Stimulated activated naive CD8-positive, alpha-beta T cell treated with anti-CD3 and anti-CD28 coated beads, Interleukin-15, Interleukin-2, amounts not matched to agents 100 ng/mL and 50 ng/mL, for 24 hours (primary cell): ENCODE measurements at regions not wholly inside any gene's neighbourhood (a gene's known extent, or its start where the extent isn't known, plus 50 kb on each side); places are given as distances from the start of the nearest gene placed in this dataset.
"Not testable (repeated sequence)": the region's sequence is repeated elsewhere in the genome, so short reads cannot be mapped to it uniquely, and the experiment has no call there.

Source experiments
- H3K27ac Mint-ChIP-seq: one replicate; pipeline ENCODE4 v1.8.0; 2021; ENCODE audit warnings: mild to moderate bottlenecking, mixed read lengths
- H3K27me3 Mint-ChIP-seq: one replicate; pipeline ENCODE4 v1.8.0; 2021; ENCODE audit warnings: mixed read lengths
- H3K36me3 Mint-ChIP-seq: one replicate; pipeline ENCODE4 v1.8.0; 2021; ENCODE audit warnings: low read depth, mixed read lengths
- H3K4me1 Mint-ChIP-seq: one replicate; pipeline ENCODE4 v1.8.0; 2021; ENCODE audit warnings: low read depth, mixed read lengths
- H3K4me3 Mint-ChIP-seq: one replicate; pipeline ENCODE4 v1.8.0; 2021; ENCODE audit warnings: mild to moderate bottlenecking, mixed read lengths
- H3K9me3 Mint-ChIP-seq: one replicate; pipeline ENCODE4 v1.8.0; 2021; ENCODE audit warnings: mixed read lengths

DNA sequence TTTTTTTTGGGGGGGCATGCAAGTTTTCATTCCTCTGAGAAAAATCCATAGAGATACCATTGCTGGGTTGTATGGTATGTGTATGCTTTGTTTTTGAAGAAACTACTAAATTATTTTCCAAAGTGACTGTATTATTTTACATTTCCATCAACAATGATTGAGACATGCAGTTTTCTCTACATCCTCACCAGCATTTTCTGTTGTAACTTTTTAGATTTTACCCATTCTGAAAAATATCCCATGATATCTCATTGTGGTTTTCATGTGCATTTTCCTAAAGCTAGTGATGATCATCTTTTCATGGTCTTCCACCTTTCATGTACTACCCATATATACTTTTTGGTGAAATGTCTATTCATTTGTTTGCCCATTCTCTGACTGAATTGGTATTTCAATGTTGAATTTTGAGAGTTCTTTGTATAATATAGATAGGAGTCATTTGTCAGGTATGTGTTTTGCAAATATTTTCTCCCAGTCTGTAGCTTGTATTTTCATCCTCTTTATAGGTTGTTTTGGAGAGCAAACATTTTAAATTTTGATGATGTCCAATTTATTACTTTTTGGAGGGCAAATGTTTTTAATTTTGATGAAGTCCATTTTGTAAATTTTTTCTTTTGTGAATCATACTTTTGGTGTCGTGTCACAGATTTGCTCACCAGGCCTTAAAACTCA lies 827.5 kb upstream of the CITED2 start:
- no peaks in the 10 kb centered on the region for H3K4me1 Mint-ChIP-seq
- H3K27me3 Mint-ChIP-seq, result no peaks in the 10 kb centered on the region
- H3K27ac Mint-ChIP-seq, result no peak overlapping the region
- H3K9me3 Mint-ChIP-seq, result no peaks in the 10 kb centered on the region
- H3K36me3 Mint-ChIP-seq, result no peaks in the 10 kb centered on the region
- H3K4me3 Mint-ChIP-seq, result no peak overlapping the region

DNA sequence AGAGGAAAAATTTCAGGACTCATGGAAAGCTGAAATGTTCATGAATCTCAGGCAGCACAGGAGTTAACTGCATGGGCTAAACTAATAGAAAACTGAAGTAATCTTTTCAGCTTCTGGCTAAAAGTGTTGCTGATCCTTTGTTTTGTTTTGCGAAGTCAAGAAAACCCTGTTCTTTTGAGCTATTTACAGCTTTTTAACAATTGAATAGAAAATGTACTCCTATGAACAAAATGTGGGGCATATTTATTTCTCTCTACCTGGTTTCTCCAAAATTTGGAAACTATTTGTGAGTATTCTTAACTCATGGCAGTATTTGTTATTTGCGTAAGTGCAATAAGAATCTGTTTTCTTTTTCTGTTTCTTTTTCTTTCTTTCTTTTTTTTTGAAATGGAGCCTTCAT lies 818.8 kb upstream of the CITED2 start:
- no peaks in the 10 kb centered on the region for H3K36me3 Mint-ChIP-seq
- no peak overlapping the region for H3K4me3 Mint-ChIP-seq
- peaks cover 3% of the 10 kb centered on the region for H3K27me3 Mint-ChIP-seq
- no peak overlapping the region for H3K27ac Mint-ChIP-seq
- no peaks in the 10 kb centered on the region for H3K4me1 Mint-ChIP-seq
- peaks cover 15% of the 10 kb centered on the region for H3K9me3 Mint-ChIP-seq

DNA sequence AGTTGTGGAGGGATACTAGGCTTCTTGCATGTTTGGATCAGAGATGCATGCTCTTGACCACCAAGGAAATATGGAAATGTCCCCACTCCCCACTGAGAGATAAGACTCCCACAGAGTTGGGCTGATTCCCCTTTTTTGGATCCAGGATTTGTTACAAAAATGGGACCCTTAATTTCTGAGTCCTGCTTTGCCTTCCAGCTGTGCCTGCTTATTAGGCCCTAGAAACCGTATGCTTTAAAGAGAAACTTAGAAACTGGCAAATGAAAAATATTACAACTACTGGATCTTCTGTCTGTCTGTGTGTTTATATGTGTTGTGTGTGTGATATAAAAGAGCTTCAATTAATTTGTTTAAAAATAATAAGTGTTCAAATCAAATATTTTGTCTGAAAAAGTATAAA lies 817.6 kb upstream of the CITED2 start:
- Mint-ChIP-seq H3K4me3 (no peak overlapping the region), H3K36me3 (no peaks in the 10 kb centered on the region), H3K27ac (no peak overlapping the region), H3K27me3 (peaks cover 3% of the 10 kb centered on the region), H3K4me1 (no peaks in the 10 kb centered on the region), H3K9me3 (peaks cover 15% of the 10 kb centered on the region)

DNA sequence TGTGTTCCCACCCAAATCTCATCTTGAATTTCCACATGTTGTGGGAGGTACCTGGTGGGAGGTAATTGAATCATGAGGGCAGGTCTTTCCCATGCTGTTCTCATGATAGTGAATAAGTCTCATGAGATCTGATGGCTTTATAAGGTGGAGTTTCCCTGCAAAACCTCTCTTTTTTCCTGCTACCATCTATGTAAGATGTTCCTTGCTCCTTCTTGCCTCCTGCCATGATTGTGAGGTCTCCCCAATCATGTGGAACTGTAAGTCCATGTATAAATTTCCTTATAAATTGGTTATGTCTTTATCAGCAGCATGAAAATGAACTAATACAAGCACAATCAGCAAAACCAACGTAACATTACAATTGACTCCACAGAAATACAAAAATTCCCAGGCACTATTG lies 814.8 kb upstream of the CITED2 start:
- not testable (repeated sequence) for H3K36me3 Mint-ChIP-seq, H3K4me3 Mint-ChIP-seq, H3K27me3 Mint-ChIP-seq, H3K4me1 Mint-ChIP-seq, H3K27ac Mint-ChIP-seq
- H3K9me3 Mint-ChIP-seq, result peaks cover 11% of the 10 kb centered on the region

DNA sequence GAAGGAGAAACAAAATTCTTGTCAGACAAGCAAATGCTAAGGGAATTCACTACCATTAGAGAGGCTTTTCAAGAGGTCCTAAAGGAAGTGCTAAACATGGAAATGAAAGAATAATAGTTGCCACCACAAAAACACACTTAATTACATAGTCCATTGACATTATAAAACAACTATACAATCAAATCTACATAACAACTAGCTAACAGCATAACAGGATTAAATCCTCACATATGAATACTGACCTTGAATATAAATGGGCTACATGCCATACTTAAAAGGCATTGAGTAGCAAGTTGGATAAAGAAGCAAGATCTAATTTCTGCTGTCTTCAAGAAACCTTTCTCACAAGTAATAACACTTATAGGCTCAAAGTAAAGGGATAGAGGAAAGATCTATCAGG lies 811.5 kb upstream of the CITED2 start:
- H3K9me3 Mint-ChIP-seq, result peaks cover 4% of the 10 kb centered on the region
- H3K4me3 Mint-ChIP-seq, result no peak overlapping the region
- H3K27ac Mint-ChIP-seq, result no peak overlapping the region
- H3K4me1 Mint-ChIP-seq, result no peaks in the 10 kb centered on the region
- H3K27me3 Mint-ChIP-seq, result no peaks in the 10 kb centered on the region
- no peaks in the 10 kb centered on the region for H3K36me3 Mint-ChIP-seq

DNA sequence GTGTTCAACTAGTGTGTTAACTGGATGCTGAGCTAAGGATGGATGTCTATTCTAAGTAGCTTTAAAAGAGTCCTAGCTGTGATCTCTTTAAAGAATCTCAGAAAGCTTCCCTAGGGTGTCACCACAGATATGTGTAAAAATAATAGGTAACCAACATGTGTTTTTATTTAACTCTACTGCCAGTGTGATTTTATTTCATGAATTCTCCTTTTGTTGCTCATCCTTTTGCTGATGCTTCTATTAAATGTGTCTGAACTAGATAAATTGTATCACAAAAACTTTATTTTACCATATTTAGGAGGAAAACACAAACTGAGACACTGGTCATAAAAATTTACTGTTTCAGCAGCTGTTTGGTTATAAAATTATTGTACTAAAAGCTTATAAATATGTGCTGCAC lies 809.4 kb upstream of the CITED2 start:
- Mint-ChIP-seq H3K36me3 (no peaks in the 10 kb centered on the region), H3K4me1 (no peaks in the 10 kb centered on the region), H3K9me3 (no peaks in the 10 kb centered on the region), H3K27ac (no peak overlapping the region), H3K4me3 (no peak overlapping the region), H3K27me3 (no peaks in the 10 kb centered on the region)

DNA sequence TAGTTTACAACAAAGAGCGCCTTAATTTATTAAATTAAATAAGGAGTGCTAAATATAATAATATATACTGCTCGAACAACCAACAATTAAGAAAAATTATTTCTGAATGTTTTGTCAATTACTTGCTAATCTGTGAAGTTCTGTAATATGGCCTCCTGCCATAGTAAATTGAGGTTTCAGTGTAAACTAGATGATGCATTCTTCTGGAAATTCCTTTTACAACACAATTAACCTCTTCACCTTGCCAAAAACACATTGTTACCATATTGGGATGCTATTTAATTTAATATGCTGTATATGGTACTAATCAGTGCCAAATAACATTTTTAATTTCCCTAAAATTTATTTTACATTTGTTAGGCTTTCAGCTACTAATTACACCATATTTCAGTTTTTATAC lies 808.4 kb upstream of the CITED2 start:
- no peaks in the 10 kb centered on the region for H3K4me1 Mint-ChIP-seq
- no peaks in the 10 kb centered on the region for H3K36me3 Mint-ChIP-seq
- H3K27me3 Mint-ChIP-seq, result no peaks in the 10 kb centered on the region
- no peaks in the 10 kb centered on the region for H3K9me3 Mint-ChIP-seq
- no peak overlapping the region for H3K4me3 Mint-ChIP-seq
- no peak overlapping the region for H3K27ac Mint-ChIP-seq

DNA sequence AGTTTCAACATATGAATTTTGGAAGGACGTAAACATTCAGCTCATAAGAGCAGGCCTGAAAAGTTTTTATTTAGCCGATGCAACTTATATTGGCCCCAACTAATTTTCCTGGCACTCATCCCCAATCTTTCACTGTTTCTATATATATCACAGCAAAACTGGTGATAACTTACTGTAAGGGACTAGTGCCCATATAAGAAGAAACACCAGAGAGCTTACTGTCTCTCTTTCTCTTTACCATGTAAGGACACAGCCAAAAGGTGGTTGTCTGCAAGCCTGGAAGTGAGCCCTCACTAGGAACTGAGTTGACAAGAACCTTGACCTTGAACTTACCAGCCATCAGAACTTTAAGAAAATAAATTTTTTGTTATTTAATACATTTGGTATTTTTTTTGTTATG lies 807.4 kb upstream of the CITED2 start:
- no peaks in the 10 kb centered on the region for H3K36me3 Mint-ChIP-seq

DNA sequence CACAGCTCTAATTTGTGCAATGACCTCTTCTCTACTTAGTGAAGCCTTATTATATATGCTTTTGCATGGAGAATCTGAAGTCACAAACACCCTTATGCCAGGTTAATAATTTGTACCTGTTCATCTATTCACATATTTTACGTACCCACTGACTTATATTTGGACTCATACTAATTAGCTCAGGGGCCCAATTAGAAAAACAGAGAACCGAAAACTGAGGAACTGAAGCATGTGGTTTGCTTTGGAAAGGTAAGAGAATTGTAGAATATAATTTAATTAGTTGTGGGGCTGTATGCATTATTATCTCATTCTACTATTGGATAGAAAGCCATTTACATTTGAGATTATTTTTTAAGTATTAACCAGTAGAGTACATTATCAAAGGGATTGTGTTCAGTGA lies 805.9 kb upstream of the CITED2 start:
- Mint-ChIP-seq H3K36me3 (no peaks in the 10 kb centered on the region), H3K27me3 (no peaks in the 10 kb centered on the region), H3K27ac (no peak overlapping the region), H3K4me3 (no peak overlapping the region), H3K4me1 (no peaks in the 10 kb centered on the region), H3K9me3 (no peaks in the 10 kb centered on the region)

More for the DNA sequence above, 807.4 kb upstream of the CITED2 start:
- Mint-ChIP-seq H3K4me3 (no peak overlapping the region), H3K4me1 (no peaks in the 10 kb centered on the region), H3K9me3 (no peaks in the 10 kb centered on the region), H3K27me3 (no peaks in the 10 kb centered on the region), H3K27ac (no peak overlapping the region)

DNA sequence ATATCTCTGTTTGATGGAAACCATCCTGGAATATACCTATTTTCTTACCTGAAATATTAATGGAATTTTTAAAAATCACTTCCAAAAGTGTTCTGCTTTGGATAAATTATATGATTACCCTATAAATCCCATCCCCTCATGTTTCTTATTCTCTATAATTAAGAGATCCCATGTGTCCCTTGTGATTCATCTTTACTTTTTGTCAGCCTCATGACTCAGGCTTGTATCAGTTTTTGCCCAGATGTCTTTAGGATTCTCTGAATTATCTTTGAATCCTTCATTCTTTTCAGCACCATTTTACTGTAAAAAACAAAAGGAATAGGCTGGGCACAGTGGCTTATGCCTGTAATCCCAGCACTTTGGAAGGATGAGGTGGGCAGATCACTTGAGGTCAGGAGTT lies 804.5 kb upstream of the CITED2 start:
- no peaks in the 10 kb centered on the region for H3K36me3 Mint-ChIP-seq
- no peaks in the 10 kb centered on the region for H3K9me3 Mint-ChIP-seq
- H3K27ac Mint-ChIP-seq, result no peak overlapping the region
- no peak overlapping the region for H3K4me3 Mint-ChIP-seq
- H3K27me3 Mint-ChIP-seq, result no peaks in the 10 kb centered on the region
- no peaks in the 10 kb centered on the region for H3K4me1 Mint-ChIP-seq

DNA sequence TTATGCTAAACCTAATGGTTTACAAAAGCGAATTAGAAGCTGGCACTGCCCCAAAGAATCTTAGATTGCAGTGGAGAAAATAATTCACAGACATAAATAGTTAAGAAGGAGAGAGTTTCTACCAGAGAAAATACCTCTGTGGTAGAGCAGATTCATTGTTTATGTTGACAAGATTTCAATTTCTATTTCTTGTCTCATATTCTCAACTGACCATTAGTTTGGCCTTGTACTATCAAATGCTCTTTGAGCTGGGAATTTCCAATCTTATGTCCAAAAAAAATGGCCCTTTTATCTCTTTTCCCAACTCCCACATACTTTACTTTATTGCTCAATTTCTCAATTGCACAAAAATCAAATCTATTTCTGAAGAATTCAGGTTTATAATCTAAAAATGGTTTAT lies 804.1 kb upstream of the CITED2 start:
- no peaks in the 10 kb centered on the region for H3K4me1 Mint-ChIP-seq
- H3K36me3 Mint-ChIP-seq, result no peaks in the 10 kb centered on the region

DNA sequence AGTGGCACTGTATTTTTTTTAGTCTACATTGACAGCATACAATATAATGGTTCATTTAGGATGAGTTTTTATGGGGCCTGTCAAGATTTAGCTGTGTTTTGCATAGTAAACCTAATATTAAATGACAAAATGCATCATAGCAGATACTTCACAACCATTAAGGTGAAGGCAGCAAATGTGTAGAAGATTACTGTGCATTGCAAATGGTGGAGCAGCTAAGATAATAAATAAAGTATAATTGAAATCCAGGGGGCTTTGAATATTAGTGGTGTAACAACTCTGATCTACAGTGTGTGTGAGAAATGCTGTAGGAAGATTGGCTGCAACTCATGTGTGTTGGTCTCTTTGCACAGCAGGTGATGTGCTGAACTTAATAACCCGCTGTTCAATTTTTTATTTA lies 801.9 kb upstream of the CITED2 start:
- Mint-ChIP-seq H3K27ac (no peak overlapping the region), H3K27me3 (no peaks in the 10 kb centered on the region), H3K4me1 (no peaks in the 10 kb centered on the region), H3K36me3 (no peaks in the 10 kb centered on the region), H3K4me3 (no peak overlapping the region), H3K9me3 (peaks cover 10% of the 10 kb centered on the region)

More for the DNA sequence above, 804.1 kb upstream of the CITED2 start:
- Mint-ChIP-seq H3K4me3 (no peak overlapping the region), H3K9me3 (no peaks in the 10 kb centered on the region), H3K27ac (no peak overlapping the region), H3K27me3 (no peaks in the 10 kb centered on the region)

DNA sequence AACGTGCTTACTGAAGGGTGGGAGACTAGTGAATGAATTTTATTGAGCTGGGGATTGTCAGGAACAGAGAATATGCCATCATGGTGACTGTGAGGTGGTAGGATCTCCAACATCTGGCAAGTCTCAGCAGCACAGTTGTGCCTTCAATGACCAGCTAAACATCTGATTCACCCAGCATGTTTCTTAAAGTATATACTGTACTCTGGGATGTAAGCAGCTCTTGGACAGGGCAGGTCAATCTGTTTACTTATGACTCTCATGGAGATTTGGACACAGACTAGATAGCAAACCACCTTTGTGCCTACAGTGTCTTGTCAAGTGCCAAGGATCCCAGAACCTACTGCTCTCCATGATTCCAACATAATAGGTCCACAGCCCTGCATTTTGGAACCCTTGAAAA lies 801.0 kb upstream of the CITED2 start:
- Mint-ChIP-seq H3K27me3 (no peaks in the 10 kb centered on the region), H3K27ac (no peak overlapping the region), H3K36me3 (no peaks in the 10 kb centered on the region), H3K4me3 (no peak overlapping the region), H3K4me1 (no peaks in the 10 kb centered on the region), H3K9me3 (peaks cover 10% of the 10 kb centered on the region)

DNA sequence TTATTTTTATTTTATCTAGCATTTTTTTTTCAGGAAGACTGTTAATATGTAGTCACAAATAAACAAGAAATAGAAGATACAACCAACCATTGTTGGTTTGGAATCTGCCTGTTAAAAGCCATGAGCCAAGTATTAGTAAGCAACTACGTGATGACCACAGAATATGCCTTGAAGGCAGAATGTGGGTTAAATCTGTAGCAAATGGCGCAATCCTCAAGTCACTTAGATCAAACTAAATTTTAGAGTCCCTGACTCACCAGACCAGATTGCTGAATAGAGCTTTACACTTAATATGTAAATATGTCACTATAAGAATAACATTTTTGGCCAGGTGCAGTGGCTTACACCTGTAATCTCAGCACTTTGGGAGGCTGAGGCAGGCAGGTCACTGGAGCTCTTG lies 800.1 kb upstream of the CITED2 start:
- Mint-ChIP-seq H3K4me3 (no peak overlapping the region), H3K27me3 (no peaks in the 10 kb centered on the region), H3K27ac (no peak overlapping the region), H3K36me3 (no peaks in the 10 kb centered on the region), H3K4me1 (no peaks in the 10 kb centered on the region), H3K9me3 (peaks cover 10% of the 10 kb centered on the region)

DNA sequence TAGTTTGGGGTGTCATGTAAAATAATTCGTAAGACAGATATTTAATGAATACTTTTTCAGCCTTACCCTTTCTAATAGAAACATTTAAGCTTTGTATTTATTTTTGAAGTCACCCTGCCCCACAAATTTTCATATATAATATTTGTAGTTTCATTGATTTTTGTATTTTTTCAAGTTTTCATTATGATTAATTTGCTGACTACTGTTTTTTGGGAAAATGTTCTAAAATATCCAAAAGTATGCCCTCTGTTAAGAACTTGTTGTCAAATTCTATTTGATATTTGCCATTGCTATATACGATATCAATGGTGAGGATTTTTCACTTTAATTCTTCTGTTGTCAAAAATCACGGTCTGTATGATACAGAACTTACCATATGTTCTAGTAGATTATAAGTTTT lies 793.9 kb upstream of the CITED2 start:
- Mint-ChIP-seq H3K4me3 (no peak overlapping the region), H3K27me3 (no peaks in the 10 kb centered on the region), H3K9me3 (peaks cover 10% of the 10 kb centered on the region), H3K4me1 (no peaks in the 10 kb centered on the region), H3K27ac (no peak overlapping the region), H3K36me3 (no peaks in the 10 kb centered on the region)

DNA sequence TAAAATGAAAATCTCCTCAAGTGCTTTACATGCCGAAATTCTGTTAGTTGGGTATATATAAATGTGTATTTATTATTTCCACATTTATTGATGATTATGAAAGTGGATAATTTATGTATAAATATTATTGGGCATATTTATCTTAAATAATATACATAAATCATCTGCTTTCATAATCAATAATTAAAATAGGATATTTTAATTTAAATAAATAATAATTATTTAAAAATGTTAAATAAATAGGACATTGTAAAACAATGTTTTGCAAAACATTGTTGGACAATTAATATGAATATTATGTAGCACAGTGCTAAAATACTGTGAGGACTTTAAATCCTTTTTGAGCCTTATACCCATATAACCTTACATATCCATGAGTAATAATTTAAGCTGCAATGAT lies 786.5 kb upstream of the CITED2 start:
- H3K36me3 Mint-ChIP-seq, result no peaks in the 10 kb centered on the region
- no peaks in the 10 kb centered on the region for H3K27me3 Mint-ChIP-seq
- no peak overlapping the region for H3K4me3 Mint-ChIP-seq

More for the DNA sequence above, 786.5 kb upstream of the CITED2 start:
- no peaks in the 10 kb centered on the region for H3K9me3 Mint-ChIP-seq
- H3K27ac Mint-ChIP-seq, result no peak overlapping the region
- no peaks in the 10 kb centered on the region for H3K4me1 Mint-ChIP-seq
